Esophagus squamous epithelium (tissue), 4 donors: ENCODE measurements at regions not wholly inside any gene's neighbourhood (a gene's known extent, or its start where the extent isn't known, plus 50 kb on each side); places are given as distances from the start of the nearest gene placed in this dataset.

Experiments
- CTCF ChIP-seq, 6 experiments: fragments of 450-650 bp in 4 of 6; fragments of 200-600 bp in 2 of 6; sonication (generic) in 2 of 6; IDR thresholded peaks; one replicate each; pipeline ENCODE4 v1.5.1; 2016 to 2019; ENCODE audit warnings: antibody characterized with exemption in 6 of 6, mild to moderate bottlenecking in 4 of 6, moderate library complexity in 4 of 6
- POLR2A ChIP-seq, 4 donors: fragments of 450-650 bp; IDR thresholded peaks; one replicate each; pipeline ENCODE4 v1.6.1; 2017; ENCODE audit warnings: antibody characterized with exemption in 4 of 4, mild to moderate bottlenecking in 4 of 4, moderate library complexity in 3 of 4

- no peak for TF ChIP-seq POLR2A (IDR thresholded peaks at IDR 0.05)
- TF ChIP-seq CTCF (IDR thresholded peaks at IDR 0.05): no peak
Measured at GRCh38 chr4:97216046-97216445, 927.2 kb downstream of the STPG2 start.
